C4-2B (cell line): ENCODE measurements at regions not wholly inside any gene's neighbourhood (a gene's known extent, or its start where the extent isn't known, plus 50 kb on each side); places are given as distances from the start of the nearest gene placed in this dataset.

ENCODE experiments used
- H3K27ac ChIP-seq: fragments of 450-650 bp; 2 replicates; pipeline ENCODE4 v1.5.1; 2017
- CTCF ChIP-seq: fragments of 450-650 bp; conservative IDR thresholded peaks from 2 replicates; pipeline ENCODE4 v1.5.1; 2017; ENCODE audit warnings: mild to moderate bottlenecking
- ZFX ChIP-seq: fragments of 450-650 bp; IDR thresholded peaks from 2 replicates; pipeline ENCODE4 v1.6.1; 2017

GRCh38 chr12:90831712-90832111 is 123.3 kb downstream of the CCER1 start:
- TF ChIP-seq ZFX, result no peak
- TF ChIP-seq CTCF, result no peak
- no peak overlapping the region for H3K27ac ChIP-seq

GRCh38 chr12:90829044-90829443 is 125.9 kb downstream of the CCER1 start:
- no peak overlapping the region for H3K27ac ChIP-seq
- no peak for TF ChIP-seq CTCF
- no peak for TF ChIP-seq ZFX

GRCh38 chr12:90828621-90829020 is 126.4 kb downstream of the CCER1 start:
- TF ChIP-seq ZFX (no peak), CTCF (no peak)
- no peak overlapping the region for H3K27ac ChIP-seq

GRCh38 chr12:90827567-90827966 is 127.4 kb downstream of the CCER1 start:
- H3K27ac ChIP-seq, result no peak overlapping the region
- TF ChIP-seq CTCF (no peak), ZFX (no peak)

GRCh38 chr12:90826036-90826435 is 128.9 kb downstream of the CCER1 start:
- TF ChIP-seq ZFX (no peak), CTCF (no peak)
- no peak overlapping the region for H3K27ac ChIP-seq

- TF ChIP-seq CTCF (no peak), ZFX (no peak)
- no peak overlapping the region for H3K27ac ChIP-seq
Observed at GRCh38 chr12:90823859-90824258, 131.1 kb downstream of the CCER1 start.

- H3K27ac ChIP-seq, result no peak overlapping the region
- TF ChIP-seq ZFX, result no peak
- TF ChIP-seq CTCF, result no peak
Observed at GRCh38 chr12:90819709-90820108, 135.3 kb downstream of the CCER1 start.
